ENCODE measurements at regions not wholly inside any gene's neighbourhood (a gene's known extent, or its start where the extent isn't known, plus 50 kb on each side); places are given as distances from the start of the nearest gene placed in this dataset.

DNA sequence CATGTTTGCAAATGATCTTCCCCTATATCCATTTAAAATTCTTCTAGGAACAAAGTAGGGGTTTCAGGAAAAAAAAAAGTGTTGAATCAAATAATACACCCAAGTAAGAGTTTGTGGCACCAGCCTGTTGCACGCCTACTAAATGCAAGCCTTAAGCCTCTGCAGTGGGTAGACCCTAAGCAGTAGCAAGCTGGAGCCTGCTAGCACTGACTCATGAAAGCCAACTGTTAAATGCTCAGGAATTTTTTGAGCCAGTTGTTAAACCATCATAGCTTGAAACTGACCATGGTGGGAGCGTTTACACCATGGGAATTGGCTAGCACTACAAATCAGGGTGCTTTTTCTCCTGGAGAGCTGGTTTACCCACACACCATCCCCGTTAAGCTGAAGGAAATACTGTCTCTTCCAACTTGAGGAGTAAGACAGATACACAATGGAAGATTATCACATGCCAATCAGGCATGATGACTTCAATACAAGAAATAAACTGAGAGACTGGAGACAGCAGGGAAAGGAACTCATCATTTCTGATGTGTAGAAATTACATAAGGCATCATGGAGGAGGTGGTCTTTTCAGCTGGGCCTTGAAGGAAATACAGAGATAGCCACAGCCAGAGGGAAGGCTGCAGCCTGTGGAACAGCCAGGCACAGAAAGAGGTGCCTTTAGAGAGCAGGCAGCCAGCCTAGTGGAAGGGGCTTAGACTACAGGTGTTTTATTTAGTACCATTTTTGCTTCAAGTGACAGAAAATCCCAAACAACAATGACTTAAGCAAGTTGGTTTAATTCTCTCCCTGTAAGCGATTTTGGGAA lies 110.8 kb downstream of the SNX5 start:
- TF ChIP-seq EZH2 (IDR thresholded peaks at IDR 0.05) (no peak), POLR2AphosphoS5 (IDR thresholded peaks at IDR 0.05; ENCODE audit: borderline replicate concordance, low read depth, low read length) (no peak)

All from SK-N-MC (cell line).